SIG-M5 treated with dmso at 0.1 percent for 504 hours (cell line): ENCODE measurements at regions not wholly inside any gene's neighbourhood (a gene's known extent, or its start where the extent isn't known, plus 50 kb on each side); places are given as distances from the start of the nearest gene placed in this dataset.

ENCODE experiments used
- DNase-seq: peaks from one replicate; lab custom pipeline; 2025; ENCODE audit not compliant: unreplicated experiment; lab: John Stamatoyannopoulos, UW

DNA sequence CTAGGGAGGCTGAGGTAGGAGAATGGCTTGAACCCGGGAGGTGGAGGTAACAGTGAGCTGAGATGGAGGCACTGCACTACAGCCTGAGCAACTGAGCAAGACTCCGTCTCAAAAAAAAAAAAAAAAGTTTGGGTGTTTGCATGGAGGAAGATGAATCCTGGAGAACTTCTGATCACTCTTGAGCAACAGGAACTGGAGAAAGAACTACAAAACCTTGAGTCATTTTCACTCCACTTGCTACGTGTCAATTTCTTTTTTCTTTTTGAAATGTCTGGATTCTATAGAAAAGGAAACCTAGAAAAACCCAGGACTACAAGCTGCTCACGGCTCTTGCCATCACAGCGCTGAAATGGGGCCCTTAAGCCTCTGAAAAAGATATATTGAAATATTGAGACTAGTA lies 189.6 kb upstream of the NRP1 start:
- peak; percentile 3 for DNase-seq

DNA sequence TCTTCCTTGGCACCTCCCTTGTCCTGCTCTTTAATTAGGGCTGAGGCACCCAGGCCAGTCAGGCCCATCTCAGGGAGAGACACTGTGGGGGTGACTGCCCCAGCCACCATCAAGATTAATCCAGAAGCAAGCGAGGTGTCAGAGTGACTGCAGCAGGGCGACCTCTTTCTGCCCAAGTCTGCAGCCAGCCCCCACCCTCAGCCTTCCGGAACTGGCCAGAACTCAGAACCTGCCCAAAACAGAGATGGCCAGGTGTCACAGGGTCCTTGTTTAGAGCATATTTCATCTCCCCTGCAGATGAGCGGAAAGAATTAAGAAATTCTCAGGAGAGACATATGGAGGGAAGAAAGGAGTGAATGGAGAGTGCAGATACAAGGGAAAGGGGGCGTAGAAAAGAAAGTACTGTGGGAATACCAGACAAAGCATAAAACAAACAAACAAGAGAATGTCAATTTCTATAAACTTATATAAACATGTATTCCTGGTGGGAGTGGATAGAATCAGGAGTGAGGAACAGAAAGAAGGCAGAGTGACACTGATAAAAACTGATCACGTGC lies 188.8 kb upstream of the NRP1 start:
- DNase-seq: no peak

DNA sequence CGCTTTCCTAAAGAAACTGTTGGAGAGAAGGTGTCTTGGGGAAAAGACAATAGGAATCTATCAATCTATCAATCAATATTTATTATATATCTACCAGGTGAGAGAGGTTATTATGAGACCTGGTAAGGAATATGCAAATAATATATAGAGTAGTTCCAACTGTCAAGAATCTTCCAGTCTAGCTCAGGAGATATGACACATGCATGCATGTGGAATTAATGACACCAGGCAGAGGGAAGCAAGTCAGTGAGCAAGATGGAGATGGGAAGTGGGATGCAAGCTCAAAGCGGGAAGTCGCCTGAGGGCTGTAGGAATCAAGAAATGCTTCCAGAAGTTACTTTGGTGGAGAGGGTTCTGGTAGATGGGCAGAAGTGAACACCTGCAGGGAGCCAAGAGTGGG lies 187.4 kb upstream of the NRP1 start:
- no peak for DNase-seq

DNA sequence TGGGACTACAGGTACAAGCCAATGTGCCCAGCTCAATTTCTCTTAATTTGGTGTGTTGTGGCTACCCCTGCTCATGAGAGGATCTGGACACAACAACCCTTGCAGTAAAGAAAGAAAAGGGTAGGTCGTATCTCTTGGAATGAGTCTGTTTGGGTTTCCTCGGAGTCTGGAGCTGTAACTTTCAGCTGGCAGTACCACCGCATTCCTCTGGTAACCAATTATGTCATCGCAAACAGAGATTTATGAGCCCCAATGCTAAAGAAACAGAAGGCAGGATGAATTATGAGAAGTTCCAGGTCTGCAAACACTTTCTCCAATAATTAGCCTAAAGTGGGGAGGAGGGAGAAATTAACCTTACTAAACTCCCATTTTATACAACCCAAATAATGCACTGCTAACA lies 186.6 kb upstream of the NRP1 start:
- no peak for DNase-seq

DNA sequence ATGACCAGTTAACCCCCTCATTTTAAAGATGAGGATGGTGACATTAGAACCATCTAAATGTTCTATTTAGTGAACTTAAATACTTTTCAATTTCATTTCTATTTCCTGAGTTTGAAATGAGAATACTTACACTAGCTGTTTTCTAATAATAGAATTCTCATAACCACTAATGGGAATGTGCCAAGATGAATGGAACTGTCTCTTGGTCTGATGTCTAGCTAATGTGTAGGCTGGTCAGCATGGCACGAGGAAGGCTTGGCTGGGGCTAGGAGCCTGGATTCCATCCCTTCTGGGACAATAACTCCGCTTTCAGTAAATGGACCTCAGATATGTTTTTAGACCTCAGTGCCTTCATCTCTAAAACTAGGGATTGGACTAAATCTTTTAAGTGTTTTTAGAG lies 185.8 kb upstream of the NRP1 start:
- no peak for DNase-seq

DNA sequence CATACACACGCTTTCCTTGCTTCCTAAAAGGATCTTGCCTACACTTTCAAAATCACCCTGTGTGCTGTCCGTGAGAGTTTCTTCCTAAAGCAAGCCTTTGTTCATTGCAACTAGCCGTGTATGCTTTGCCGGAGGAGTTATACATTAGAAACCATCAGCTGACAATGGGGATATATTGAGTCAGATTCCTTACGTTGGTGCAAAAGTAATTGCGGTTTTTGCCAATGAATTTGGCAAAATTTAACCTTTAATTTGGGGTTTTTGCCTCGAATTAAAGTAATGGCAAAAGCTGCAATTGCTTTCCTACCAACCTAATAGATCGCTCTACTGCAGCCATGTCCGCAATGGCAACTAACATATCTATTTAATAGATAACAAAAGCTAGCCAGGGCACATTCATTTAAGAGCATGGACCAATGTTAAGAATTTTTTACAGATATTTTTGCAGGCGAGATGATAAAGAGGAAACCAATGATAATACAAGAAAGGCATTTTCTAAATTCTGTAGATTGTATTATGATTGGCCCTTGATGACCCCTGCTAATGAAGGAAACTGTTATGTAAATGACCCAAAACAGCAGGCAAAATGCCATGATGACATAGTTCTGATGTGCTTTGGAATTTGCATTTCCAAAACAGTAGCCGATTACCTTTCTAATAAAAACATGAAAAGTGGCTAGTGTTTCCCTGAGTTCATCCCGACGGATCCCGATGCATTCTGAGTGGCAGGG lies 184.8 kb upstream of the NRP1 start:
- DNase-seq: no peak

DNA sequence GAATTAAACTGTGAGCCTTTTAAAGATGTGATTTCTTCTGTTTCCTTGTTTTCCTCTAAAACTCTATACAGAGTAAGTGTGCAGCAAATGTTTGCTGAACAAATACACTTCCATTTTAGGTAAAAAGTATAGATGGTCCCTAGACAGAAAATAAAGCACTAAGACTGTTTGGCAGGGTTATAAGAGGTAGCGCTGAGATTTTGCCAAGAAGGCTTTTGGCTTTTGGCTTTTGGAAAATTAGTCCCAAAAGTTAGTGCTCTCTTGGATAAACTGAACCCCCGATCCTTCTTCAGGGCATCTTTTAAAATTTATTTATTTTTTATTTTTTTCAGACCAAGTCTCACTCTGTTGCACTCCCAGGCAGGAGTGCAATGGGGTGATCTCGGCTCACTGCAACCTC lies 175.7 kb upstream of the NRP1 start:
- no peak for DNase-seq

DNA sequence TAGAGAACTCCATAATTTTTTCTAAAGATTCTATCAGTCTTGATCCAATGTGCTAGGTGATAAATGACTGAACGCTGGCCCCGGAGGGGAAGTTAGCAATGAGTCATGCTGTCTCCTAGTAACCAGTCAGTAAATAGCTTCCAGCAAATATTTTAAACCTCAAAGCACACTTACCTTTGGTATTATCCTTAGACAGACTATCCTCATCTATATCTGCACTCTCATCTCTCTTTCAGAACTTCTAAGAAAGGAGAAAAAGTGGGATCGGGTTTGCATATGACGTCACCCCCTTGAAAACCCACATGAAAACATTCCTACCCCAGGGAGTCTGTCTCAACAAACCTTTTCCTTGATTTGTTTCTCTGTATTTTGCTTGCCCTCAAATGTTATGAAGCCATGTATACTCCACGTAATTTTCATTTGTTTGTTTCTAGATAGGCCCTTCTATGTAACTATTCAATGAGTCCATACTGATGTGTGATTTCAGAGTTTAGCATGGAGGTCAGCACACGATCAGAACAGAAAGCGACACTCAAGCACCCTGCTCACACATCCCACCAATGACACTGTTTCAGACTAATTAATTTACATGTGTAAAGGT lies 174.9 kb upstream of the NRP1 start:
- peak; percentile 85 for DNase-seq

DNA sequence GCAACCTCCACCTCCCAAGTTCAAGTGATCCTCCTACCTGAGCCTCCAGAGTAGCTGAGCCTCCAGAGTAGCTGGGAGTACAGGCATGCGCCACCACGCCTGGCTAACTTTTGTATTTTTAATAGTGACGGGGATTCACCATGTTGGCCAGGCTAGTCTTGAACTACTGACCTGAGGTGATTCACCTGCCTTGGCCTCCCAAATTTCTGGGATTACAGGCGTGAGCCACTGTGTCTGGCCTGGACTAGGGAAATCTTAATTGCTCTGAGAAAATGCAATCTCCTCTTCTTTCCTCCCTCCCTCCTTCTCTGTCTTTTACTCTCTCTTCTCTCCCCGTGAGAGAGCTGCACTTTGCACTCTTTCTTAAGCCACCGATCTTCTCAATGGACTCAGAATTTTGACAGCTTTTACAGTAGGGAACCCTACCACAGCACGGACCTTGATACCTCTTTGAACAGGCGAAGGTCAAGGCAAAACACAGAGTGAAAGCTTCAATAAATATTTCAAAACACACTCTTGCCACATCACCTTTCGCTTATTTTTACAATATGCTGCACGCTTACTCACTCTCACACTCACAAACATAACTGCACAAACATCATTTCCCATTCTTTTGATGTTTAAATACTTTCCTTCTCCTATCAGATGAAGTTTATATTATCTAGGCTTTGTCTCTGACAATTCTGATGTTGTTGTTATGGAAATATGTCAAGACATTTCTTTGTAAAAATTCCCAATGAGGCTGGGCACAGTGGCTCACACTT lies 173.4 kb upstream of the NRP1 start:
- DNase-seq: no peak

DNA sequence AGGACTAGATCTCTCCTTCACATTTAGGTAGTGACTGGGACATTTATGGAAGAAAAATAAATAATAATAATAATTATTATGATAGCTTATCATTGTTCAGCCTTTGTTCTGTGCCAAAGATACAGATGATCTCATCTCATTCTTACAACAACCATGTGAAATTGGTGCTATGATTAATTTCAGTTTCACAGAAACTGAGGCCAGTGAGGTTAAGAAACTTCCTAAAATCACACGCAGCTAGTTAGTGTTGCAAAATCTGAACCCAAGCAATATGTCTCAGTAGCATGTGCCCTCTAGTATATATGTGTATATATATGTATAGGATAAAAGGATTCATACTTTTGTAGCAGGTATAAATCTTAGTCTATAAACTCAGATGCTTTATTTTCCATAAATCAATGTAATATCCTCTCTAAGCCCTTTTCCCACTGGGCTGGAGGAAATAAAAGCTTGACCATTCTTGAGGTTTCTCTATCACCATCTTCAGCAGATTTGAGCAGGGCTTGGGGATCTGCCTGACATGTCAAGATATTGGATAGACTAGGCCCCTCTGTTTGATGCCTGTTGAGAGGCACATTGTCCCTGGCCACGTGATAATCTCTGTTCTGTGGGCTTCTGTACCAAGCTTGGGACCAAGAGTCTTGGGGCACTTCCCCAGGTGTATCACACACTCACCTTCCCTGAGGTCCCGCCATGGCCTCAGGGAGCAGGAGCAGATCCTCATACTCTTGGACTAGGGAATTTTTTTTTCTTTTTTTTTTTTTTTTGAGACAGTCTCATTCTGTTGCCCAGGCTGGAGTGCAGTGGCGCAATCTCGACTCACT lies 172.6 kb upstream of the NRP1 start:
- DNase-seq: peak; percentile 37

DNA sequence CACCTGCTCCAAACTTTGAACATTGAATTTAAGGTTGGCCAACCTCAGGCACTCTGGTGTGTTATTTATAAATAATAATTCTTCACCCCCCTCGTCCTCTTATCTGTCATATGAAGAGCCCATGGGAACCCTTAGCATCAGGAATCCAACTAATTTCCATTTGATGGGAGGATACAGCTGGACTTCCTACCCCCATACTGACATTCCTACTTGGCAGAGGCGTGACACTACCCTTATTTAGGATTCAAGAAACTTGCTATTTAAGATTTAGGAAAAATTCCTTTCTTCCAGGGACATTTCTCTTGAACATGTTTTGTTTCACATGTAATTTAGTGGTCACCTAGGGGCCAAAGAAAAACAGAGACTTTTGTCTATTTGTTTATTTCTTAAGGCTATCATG lies 171.9 kb upstream of the NRP1 start:
- no peak for DNase-seq

DNA sequence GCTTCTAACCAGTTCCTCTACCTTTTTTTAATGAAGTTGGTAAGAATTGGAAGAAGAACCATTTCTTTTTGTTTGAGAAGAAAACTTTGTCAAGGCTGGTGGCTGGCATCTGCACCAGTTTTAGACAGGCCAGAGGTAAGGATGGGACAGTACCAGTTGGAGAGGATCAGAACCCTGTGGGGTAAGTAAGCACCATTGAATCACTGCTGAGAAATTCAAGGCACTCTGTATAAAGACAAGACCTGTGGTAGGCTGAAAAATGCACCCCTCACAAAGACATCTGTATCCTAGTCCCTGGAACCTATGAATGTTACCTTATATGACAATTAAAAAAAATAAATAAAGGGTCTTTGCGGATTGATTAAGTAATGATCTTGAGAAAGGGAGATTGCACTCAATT lies 166.7 kb upstream of the NRP1 start:
- no peak for DNase-seq

DNA sequence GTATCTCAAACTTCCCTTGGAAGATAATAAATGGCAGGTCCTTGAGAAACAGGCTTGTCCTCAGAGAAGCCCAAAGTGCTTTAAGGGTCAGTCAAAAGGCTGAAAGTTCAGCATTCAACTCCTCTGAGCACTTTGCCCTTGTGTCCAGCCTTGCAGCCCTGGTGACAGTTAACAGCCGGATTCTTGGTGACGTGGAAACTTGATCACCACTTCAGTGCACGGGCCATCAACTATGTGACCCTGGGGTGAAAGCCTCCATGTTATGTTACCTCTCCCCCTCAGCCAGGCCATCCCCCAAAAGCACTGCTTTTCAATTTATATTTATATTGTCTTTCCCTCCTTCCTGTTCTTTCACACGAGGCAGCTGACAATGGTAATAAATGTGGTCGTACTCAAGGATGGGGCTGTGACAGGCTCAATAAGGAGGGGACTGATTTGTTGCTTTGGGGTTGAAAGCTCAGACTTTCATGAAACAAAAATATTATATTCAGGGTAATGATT lies 164.0 kb upstream of the NRP1 start:
- DNase-seq: no peak

DNA sequence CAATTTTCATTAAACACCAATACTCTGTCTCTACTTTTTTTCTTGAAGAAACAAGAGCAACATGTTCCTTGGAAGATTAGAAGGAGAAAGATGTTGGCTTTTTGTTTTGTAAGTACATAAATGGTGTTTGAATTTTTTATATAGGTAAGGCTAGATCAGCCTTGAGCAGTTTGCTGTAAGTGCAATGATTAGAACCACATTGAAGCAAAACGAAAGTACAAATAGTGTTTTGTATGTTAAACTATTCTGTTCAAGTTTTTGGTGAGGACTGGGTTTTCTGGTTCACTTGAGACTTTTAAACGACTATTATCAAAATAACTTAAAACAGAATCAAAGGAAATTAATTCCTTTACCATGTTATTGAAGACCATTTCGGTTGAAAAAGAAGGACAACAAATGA lies 162.9 kb upstream of the NRP1 start:
- no peak for DNase-seq

DNA sequence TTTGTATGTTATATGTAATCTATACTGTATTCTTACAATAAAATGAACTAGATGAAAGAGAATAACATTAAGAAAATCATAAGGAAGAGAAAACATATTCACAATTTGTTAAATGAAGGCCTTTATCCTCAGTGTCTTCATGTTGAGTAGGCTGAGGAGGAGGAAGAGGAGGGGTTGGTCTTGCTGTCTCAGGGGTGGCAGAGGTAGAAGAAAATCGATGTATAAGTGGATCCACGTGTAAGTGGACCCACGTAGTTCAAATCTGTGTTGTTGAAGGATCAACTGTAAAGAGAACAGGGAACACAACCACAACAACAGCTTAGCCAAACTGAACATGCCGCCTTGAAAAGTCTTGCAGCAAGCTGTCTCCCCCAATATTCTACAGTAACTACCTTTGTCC lies 161.6 kb upstream of the NRP1 start:
- no peak for DNase-seq

DNA sequence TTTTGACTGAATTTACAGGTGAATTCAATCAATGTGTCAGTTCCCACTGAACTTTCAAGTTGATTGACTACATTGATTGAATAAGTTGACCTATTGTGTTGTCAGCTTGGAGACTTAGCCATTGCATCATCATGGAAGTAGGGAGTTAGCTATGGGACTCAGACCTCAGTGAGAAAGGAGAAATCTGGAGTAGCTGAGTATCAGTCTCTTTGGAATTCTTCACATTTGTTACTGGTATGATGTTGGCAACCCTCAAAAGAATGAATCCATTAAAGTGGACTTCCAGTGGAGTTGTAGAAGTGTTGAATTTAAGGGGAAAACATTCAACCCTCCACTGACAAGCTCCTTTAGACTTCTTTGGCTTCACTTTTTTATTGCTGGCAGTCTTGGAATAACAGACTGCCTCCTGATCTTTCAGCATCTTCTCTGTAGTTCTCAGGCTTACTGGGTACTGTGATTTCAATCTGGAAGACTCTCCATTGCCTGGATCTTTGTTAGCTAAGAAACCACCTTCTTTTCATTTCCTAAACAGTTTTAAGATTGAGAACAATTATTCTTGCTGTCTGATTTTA lies 160.3 kb upstream of the NRP1 start:
- no peak for DNase-seq

DNA sequence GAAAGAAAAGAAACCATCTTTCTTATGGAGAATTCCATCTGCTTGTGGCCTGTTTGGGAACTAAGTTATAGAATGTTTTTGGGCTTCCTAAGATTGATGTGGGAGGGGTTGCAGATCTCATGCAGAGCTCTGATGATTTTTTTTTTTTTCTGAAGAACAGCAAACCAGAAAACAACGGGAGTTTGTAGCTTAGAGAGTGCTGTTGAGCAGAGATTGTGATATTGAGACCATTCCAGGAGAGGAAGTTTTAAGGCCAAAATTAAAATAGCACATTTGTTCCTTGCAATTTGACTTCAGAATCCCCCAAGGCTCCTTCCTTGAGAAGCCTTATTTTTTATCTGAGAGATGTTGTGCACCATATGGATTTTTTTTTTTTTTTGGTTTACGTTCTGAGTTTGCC lies 159.5 kb upstream of the NRP1 start:
- DNase-seq: no peak

DNA sequence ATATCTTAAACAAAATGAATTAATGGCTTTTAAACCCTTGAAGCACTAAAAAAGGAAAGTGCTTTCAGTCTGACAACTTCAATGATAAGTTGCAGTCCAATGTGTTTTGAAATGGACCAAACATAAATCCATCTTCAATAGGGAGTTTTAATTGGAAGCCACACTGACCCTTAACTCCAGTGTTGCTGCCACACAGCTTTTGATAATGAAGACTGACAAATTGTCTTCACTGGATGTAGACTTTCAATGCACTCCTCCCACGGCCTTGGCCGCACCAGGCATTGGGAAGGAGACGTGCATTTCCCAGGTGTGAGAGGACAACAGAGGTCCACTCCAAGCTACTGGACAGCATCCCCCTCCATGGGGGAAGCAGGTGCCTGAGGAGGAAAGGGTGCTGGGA lies 159.0 kb upstream of the NRP1 start:
- no peak for DNase-seq

DNA sequence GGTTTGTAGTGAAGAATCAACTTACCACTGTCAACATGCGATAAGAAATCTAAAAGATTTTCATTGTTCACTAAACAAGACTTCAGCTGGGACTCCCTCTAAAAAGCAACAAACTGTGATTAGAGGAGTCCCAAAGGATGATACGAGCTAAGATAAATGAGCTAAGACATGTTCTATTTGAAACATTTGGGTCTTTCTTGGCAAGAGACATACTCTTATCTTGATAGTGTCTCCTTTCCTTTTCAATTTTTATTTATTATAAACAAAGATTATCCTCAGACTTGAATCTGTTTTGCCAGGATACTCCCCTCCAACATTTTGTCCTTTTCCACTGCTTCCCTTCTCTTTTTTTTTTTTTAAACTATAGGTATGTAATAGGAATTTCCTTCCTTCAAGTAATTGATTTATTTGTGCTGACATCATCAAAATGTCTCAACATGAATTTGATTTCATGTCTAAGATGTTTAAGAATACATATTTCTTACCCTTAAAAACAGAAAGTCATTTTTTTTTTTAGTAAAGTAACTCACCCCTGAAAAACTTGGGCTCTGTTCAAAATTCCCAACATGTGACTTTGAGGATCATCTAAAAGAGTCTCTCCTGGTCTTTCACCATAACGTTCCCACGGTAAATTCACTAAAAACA lies 158.4 kb upstream of the NRP1 start:
- DNase-seq: no peak

DNA sequence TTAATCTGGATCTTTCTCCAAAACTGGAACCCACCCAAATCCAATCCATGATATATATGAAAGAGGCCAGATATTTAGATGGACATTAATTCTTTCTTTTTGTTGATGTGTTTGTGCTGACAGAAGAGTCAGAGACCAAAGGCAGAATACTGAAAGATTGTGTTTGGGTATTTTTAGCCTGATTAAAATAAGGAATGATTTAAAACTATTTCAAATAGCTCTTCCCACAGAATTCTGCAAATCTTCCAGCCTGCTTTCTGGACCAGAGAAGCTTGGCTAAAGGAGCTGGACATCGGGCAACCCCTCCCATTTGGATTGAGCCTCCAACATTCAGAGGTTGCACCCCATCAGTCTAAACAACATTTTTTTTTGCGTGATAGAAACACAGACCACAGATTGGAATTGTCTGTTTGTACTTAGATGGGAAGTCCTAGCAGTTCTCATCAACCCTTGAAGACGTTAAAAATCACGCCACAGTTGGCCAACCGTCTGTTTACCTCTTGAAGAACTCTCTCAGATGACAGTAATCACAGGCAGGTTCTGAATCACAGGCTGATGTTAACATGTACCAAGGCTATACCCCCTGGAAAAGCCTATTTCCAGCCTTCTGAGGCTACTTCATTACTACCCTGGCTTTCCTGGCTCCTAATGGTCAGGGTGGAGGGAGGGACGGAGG lies 155.2 kb upstream of the NRP1 start:
- no peak for DNase-seq
